OCI-LY1 (cell line): ENCODE measurements at regions not wholly inside any gene's neighbourhood (a gene's known extent, or its start where the extent isn't known, plus 50 kb on each side); places are given as distances from the start of the nearest gene placed in this dataset.

Experiments used
- EZH2 ChIP-seq: fragments of 200-600 bp; sonication (generic), shearing (Covaris generic); IDR thresholded peaks from 2 replicates; pipeline ENCODE4 v1.8.0; 2017; ENCODE audit warnings: borderline replicate concordance, mixed run types, mild to moderate bottlenecking, antibody characterized with exemption, low read length, moderate library complexity, mixed read lengths
- TF ChIP-seq, protein P1 (sequence below): fragments of 200-600 bp; sonication (generic), shearing (Covaris generic); IDR thresholded peaks from 2 replicates; pipeline ENCODE4 v1.5.1; 2017; ENCODE audit warnings: mild to moderate bottlenecking, antibody characterized with exemption, low read length, moderate library complexity, mixed read lengths

- TF ChIP-seq EZH2 = no peak
- TF ChIP-seq, protein P1, sequence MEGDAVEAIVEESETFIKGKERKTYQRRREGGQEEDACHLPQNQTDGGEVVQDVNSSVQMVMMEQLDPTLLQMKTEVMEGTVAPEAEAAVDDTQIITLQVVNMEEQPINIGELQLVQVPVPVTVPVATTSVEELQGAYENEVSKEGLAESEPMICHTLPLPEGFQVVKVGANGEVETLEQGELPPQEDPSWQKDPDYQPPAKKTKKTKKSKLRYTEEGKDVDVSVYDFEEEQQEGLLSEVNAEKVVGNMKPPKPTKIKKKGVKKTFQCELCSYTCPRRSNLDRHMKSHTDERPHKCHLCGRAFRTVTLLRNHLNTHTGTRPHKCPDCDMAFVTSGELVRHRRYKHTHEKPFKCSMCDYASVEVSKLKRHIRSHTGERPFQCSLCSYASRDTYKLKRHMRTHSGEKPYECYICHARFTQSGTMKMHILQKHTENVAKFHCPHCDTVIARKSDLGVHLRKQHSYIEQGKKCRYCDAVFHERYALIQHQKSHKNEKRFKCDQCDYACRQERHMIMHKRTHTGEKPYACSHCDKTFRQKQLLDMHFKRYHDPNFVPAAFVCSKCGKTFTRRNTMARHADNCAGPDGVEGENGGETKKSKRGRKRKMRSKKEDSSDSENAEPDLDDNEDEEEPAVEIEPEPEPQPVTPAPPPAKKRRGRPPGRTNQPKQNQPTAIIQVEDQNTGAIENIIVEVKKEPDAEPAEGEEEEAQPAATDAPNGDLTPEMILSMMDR = no peak
Measured at GRCh38 chr4:53764761-53765490, 173.6 kb upstream of the LNX1 start.
